ENCODE measurements at regions not wholly inside any gene's neighbourhood (a gene's known extent, or its start where the extent isn't known, plus 50 kb on each side); places are given as distances from the start of the nearest gene placed in this dataset.

GRCh38 chr6:9481292-9482029, 933.4 kb downstream of the TFAP2A start:
- Mint-ChIP-seq H3K27me3 (ENCODE audit: insufficient read depth) (no peaks in the 10 kb centered on the region), H3K27ac (no peak overlapping the region), H3K4me3 (no peak overlapping the region), H3K9me3 (no peaks in the 10 kb centered on the region), H3K36me3 (ENCODE audit: low read depth) (no peaks in the 10 kb centered on the region), H3K4me1 (peaks cover 11% of the 10 kb centered on the region)
- Histone ChIP-seq H3K27me3 (ENCODE audit: control insufficient read depth, insufficient read depth, low read length, poor library complexity, severe bottlenecking) (no peaks in the 10 kb centered on the region), H3K9me3 (ENCODE audit: control insufficient read depth, low read length) (no peaks in the 10 kb centered on the region), H3K4me3 (ENCODE audit: low read length) (no peak overlapping the region), H3K4me1 (ENCODE audit: control insufficient read depth, insufficient read depth, low read length) (no peaks in the 10 kb centered on the region), H3K27ac (ENCODE audit: low read depth, low read length) (no peak overlapping the region), H3K9ac (ENCODE audit: extremely low read depth, low read length, poor library complexity, severe bottlenecking) (no peak overlapping the region), H3K36me3 (ENCODE audit: control insufficient read depth, insufficient read depth, low read length) (no peaks in the 10 kb centered on the region)
- 76 to 82% methylated on average over 4 to 7 of the region's 7 CpGs for WGBS, 2 experiments (ENCODE audit: insufficient coverage in 1 of 2, insufficient read length in 1 of 2)
- TF ChIP-seq CTCF (conservative IDR thresholded peaks at IDR 0.05) = no peak
- DNase-seq = no peak

GRCh38 chr6:9468277-9468676, 946.6 kb downstream of the TFAP2A start:
- no peaks in the 10 kb centered on the region for H3K36me3 ChIP-seq (ENCODE audit: control insufficient read depth, insufficient read depth, low read length)
- no peak overlapping the region for H3K4me3 ChIP-seq (ENCODE audit: low read length)
- Mint-ChIP-seq H3K9me3 (no peaks in the 10 kb centered on the region), H3K27me3 (ENCODE audit: insufficient read depth) (peaks cover 10% of the 10 kb centered on the region), H3K4me1 (peaks cover 28% of the 10 kb centered on the region), H3K4me3 (no peak overlapping the region), H3K27ac (no peak overlapping the region), H3K36me3 (ENCODE audit: low read depth) (no peaks in the 10 kb centered on the region)
- no peaks in the 10 kb centered on the region for H3K9me3 ChIP-seq (ENCODE audit: control insufficient read depth, low read length)
- H3K9ac ChIP-seq (ENCODE audit: extremely low read depth, low read length, poor library complexity, severe bottlenecking) = no peak overlapping the region
- H3K27me3 ChIP-seq (ENCODE audit: control insufficient read depth, insufficient read depth, low read length, poor library complexity, severe bottlenecking) = no peaks in the 10 kb centered on the region
- H3K4me1 ChIP-seq (ENCODE audit: control insufficient read depth, insufficient read depth, low read length) = no peaks in the 10 kb centered on the region
- no peak for DNase-seq
- WGBS, 2 experiments (ENCODE audit: insufficient coverage in 1 of 2, insufficient read length in 1 of 2) = 92 to 100% methylated on average over 1 to 2 of the region's 3 CpGs
- no peak for TF ChIP-seq CTCF (conservative IDR thresholded peaks at IDR 0.05)
- no peak overlapping the region for H3K27ac ChIP-seq (ENCODE audit: low read depth, low read length)

GRCh38 chr6:9467741-9468140, 947.1 kb downstream of the TFAP2A start:
- Histone ChIP-seq H3K27ac (ENCODE audit: low read depth, low read length) (no peak overlapping the region), H3K36me3 (ENCODE audit: control insufficient read depth, insufficient read depth, low read length) (no peaks in the 10 kb centered on the region), H3K4me1 (ENCODE audit: control insufficient read depth, insufficient read depth, low read length) (no peaks in the 10 kb centered on the region), H3K9me3 (ENCODE audit: control insufficient read depth, low read length) (no peaks in the 10 kb centered on the region), H3K4me3 (ENCODE audit: low read length) (no peak overlapping the region), H3K27me3 (ENCODE audit: control insufficient read depth, insufficient read depth, low read length, poor library complexity, severe bottlenecking) (no peaks in the 10 kb centered on the region), H3K9ac (ENCODE audit: extremely low read depth, low read length, poor library complexity, severe bottlenecking) (no peak overlapping the region)
- 93 to 100% methylated on average over 1 to 3 of the region's 3 CpGs for WGBS, 2 experiments (ENCODE audit: insufficient coverage in 1 of 2, insufficient read length in 1 of 2)
- Mint-ChIP-seq H3K27ac (no peak overlapping the region), H3K9me3 (no peaks in the 10 kb centered on the region), H3K36me3 (ENCODE audit: low read depth) (no peaks in the 10 kb centered on the region), H3K4me3 (no peak overlapping the region), H3K27me3 (ENCODE audit: insufficient read depth) (peaks cover 15% of the 10 kb centered on the region), H3K4me1 (peaks cover 27% of the 10 kb centered on the region)
- no peak for TF ChIP-seq CTCF (conservative IDR thresholded peaks at IDR 0.05)
- DNase-seq = no peak

Data from endodermal cell (in vitro differentiated cells).